Breast epithelium (tissue), 3 donors: ENCODE measurements at regions not wholly inside any gene's neighbourhood (a gene's known extent, or its start where the extent isn't known, plus 50 kb on each side); places are given as distances from the start of the nearest gene placed in this dataset.

Source experiments
- POLR2A ChIP-seq: fragments of 450-650 bp; IDR thresholded peaks from one replicate; pipeline ENCODE4 v1.6.1; 2016; ENCODE audit warnings: antibody characterized with exemption, mild to moderate bottlenecking, moderate library complexity
- TF ChIP-seq, protein P1 (sequence below), 3 donors: fragments of 450-650 bp; IDR thresholded peaks; one replicate each; pipeline ENCODE4 v1.5.1; 2016 to 2017; ENCODE audit warnings: antibody characterized with exemption in 3 of 3, mild to moderate bottlenecking in 3 of 3, moderate library complexity in 3 of 3

- TF ChIP-seq, protein P1, sequence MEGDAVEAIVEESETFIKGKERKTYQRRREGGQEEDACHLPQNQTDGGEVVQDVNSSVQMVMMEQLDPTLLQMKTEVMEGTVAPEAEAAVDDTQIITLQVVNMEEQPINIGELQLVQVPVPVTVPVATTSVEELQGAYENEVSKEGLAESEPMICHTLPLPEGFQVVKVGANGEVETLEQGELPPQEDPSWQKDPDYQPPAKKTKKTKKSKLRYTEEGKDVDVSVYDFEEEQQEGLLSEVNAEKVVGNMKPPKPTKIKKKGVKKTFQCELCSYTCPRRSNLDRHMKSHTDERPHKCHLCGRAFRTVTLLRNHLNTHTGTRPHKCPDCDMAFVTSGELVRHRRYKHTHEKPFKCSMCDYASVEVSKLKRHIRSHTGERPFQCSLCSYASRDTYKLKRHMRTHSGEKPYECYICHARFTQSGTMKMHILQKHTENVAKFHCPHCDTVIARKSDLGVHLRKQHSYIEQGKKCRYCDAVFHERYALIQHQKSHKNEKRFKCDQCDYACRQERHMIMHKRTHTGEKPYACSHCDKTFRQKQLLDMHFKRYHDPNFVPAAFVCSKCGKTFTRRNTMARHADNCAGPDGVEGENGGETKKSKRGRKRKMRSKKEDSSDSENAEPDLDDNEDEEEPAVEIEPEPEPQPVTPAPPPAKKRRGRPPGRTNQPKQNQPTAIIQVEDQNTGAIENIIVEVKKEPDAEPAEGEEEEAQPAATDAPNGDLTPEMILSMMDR (IDR thresholded peaks at IDR 0.05), result no peak
- TF ChIP-seq POLR2A, result no peak
Observed at GRCh38 chr14:73771848-73772638, 57.9 kb upstream of the PNMA1 start.
